Mammary epithelial cell (primary cell): ENCODE measurements at regions not wholly inside any gene's neighbourhood (a gene's known extent, or its start where the extent isn't known, plus 50 kb on each side); places are given as distances from the start of the nearest gene placed in this dataset.

ENCODE experiments used
- CTCF ChIP-seq, 2 donors: IDR thresholded peaks in 1 of 2; conservative IDR thresholded peaks in 1 of 2; 2 replicates each; pipeline ENCODE4 v1.5.1; 2011 to 2012; ENCODE audit warnings: inconsistent platforms in 2 of 2, low read length in 2 of 2, mild to moderate bottlenecking in 2 of 2, control low read depth in 1 of 2, low read depth in 1 of 2; ENCODE audit not compliant: insufficient read depth in 1 of 2; ENCODE audit errors: extremely low read depth in 1 of 2
- EZH2 ChIP-seq: IDR thresholded peaks from 2 replicates; pipeline ENCODE4 v1.6.1; 2012; ENCODE audit warnings: low read length, inconsistent platforms, borderline replicate concordance

GRCh38 chr4:44535981-44536380, 87.4 kb upstream of the KCTD8 start:
- TF ChIP-seq CTCF (conservative IDR thresholded peaks at IDR 0.05 in 1 of 2, IDR thresholded peaks at IDR 0.05 in 1 of 2; ENCODE audit: extremely low read depth in 1 of 2, insufficient read depth in 1 of 2, low read depth in 1 of 2, low read length in 2 of 2) (no peak), EZH2 (no peak)
